ENCODE measurements at regions not wholly inside any gene's neighbourhood (a gene's known extent, or its start where the extent isn't known, plus 50 kb on each side); places are given as distances from the start of the nearest gene placed in this dataset.
"Not testable (repeated sequence)": the region's sequence is repeated elsewhere in the genome, so short reads cannot be mapped to it uniquely, and the experiment has no call there.

GRCh38 chr7:125065001-125065400 lies 135.4 kb upstream of the POT1 start:
- Mint-ChIP-seq H3K36me3 (no peaks in the 10 kb centered on the region), H3K27me3 (ENCODE audit: low read depth in 3 of 3) (no peaks in the 10 kb centered on the region), H3K4me1 (no peaks in the 10 kb centered on the region), H3K27ac (no peak overlapping the region), H3K9me3 (peaks cover 0 to 4% (median 0%) of the 10 kb centered on the region in 7 donors), H3K4me3 (no peak overlapping the region)
- Histone ChIP-seq H3K27me3 (ENCODE audit: control insufficient read depth in 2 of 2, insufficient read depth in 2 of 2, low read length in 2 of 2) (no peaks in the 10 kb centered on the region), H3K36me3 (replicated peaks in 1 of 2; ENCODE audit: control insufficient read depth in 1 of 2, insufficient read depth in 2 of 2, low read length in 2 of 2) (no peaks in the 10 kb centered on the region), H3K4me1 (ENCODE audit: control insufficient read depth in 1 of 2, insufficient read depth in 2 of 2, low read length in 2 of 2) (no peaks in the 10 kb centered on the region), H3K9me3 (replicated peaks in 1 of 2; ENCODE audit: control insufficient read depth in 1 of 2, insufficient read depth in 1 of 2, low read length in 2 of 2) (no peaks in the 10 kb centered on the region), H3K27ac (ENCODE audit: low read depth in 1 of 2, low read length in 2 of 2) (no peak overlapping the region), H3K9ac (ENCODE audit: insufficient read depth, low read length, poor library complexity, severe bottlenecking) (no peak overlapping the region), H4K20me1 (ENCODE audit: insufficient read depth, low read length) (no peaks in the 10 kb centered on the region), H3K79me2 (ENCODE audit: insufficient read depth, low read length) (no peaks in the 10 kb centered on the region), H2AFZ (ENCODE audit: insufficient read depth, low read depth, low read length, poor library complexity, severe bottlenecking) (no peak overlapping the region), H3K4me2 (replicated peaks; ENCODE audit: extremely low read depth, low read length, poor library complexity, severe bottlenecking) (no peak overlapping the region), H3K4me3 (replicated peaks in 1 of 3; ENCODE audit: low read depth in 2 of 3, low read length in 3 of 3) (no peak overlapping the region)
- intact Hi-C loops (cut with micrococcal nuclease) = no loop called here
- no peak for DNase-seq
- no CpG with 5 or more reads among the region's 1 CpG for WGBS (ENCODE audit: insufficient coverage)
- TF ChIP-seq, protein P1, sequence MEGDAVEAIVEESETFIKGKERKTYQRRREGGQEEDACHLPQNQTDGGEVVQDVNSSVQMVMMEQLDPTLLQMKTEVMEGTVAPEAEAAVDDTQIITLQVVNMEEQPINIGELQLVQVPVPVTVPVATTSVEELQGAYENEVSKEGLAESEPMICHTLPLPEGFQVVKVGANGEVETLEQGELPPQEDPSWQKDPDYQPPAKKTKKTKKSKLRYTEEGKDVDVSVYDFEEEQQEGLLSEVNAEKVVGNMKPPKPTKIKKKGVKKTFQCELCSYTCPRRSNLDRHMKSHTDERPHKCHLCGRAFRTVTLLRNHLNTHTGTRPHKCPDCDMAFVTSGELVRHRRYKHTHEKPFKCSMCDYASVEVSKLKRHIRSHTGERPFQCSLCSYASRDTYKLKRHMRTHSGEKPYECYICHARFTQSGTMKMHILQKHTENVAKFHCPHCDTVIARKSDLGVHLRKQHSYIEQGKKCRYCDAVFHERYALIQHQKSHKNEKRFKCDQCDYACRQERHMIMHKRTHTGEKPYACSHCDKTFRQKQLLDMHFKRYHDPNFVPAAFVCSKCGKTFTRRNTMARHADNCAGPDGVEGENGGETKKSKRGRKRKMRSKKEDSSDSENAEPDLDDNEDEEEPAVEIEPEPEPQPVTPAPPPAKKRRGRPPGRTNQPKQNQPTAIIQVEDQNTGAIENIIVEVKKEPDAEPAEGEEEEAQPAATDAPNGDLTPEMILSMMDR (IDR thresholded peaks at IDR 0.05) = no peak

GRCh38 chr7:125061776-125062397 lies 132.3 kb upstream of the POT1 start:
- intact Hi-C loops (cut with micrococcal nuclease) = no loop called here
- H3K27me3 Mint-ChIP-seq (ENCODE audit: low read depth in 3 of 3) = peaks cover 0 to 2% (median 0%) of the 10 kb centered on the region in 3 donors
- TF ChIP-seq, protein P1 (IDR thresholded peaks at IDR 0.05) = no peak
- Histone ChIP-seq H3K4me1 (ENCODE audit: control insufficient read depth in 1 of 2, insufficient read depth in 2 of 2, low read length in 2 of 2) (no peaks in the 10 kb centered on the region), H2AFZ (ENCODE audit: insufficient read depth, low read depth, low read length, poor library complexity, severe bottlenecking) (no peak overlapping the region), H3K4me3 (replicated peaks in 1 of 3; ENCODE audit: low read depth in 2 of 3, low read length in 3 of 3) (no peak overlapping the region), H3K9me3 (replicated peaks in 1 of 2; ENCODE audit: control insufficient read depth in 1 of 2, insufficient read depth in 1 of 2, low read length in 2 of 2) (no peaks in the 10 kb centered on the region), H3K79me2 (ENCODE audit: insufficient read depth, low read length) (no peaks in the 10 kb centered on the region), H3K27me3 (ENCODE audit: control insufficient read depth in 2 of 2, insufficient read depth in 2 of 2, low read length in 2 of 2) (no peaks in the 10 kb centered on the region), H3K9ac (ENCODE audit: insufficient read depth, low read length, poor library complexity, severe bottlenecking) (no peak overlapping the region), H3K36me3 (replicated peaks in 1 of 2; ENCODE audit: control insufficient read depth in 1 of 2, insufficient read depth in 2 of 2, low read length in 2 of 2) (no peaks in the 10 kb centered on the region), H4K20me1 (ENCODE audit: insufficient read depth, low read length) (no peaks in the 10 kb centered on the region), H3K4me2 (replicated peaks; ENCODE audit: extremely low read depth, low read length, poor library complexity, severe bottlenecking) (no peak overlapping the region), H3K27ac (ENCODE audit: low read depth in 1 of 2, low read length in 2 of 2) (no peak overlapping the region)
- no peaks in the 10 kb centered on the region for H3K4me1 Mint-ChIP-seq
- no CpG with 5 or more reads among the region's 2 CpGs for WGBS (ENCODE audit: insufficient coverage)
- DNase-seq = no peak
- no peak overlapping the region for H3K27ac Mint-ChIP-seq
- H3K36me3 Mint-ChIP-seq = no peaks in the 10 kb centered on the region
- no peak overlapping the region for H3K4me3 Mint-ChIP-seq
- H3K9me3 Mint-ChIP-seq = peaks cover 0 to 1% (median 0%) of the 10 kb centered on the region in 7 donors

GRCh38 chr7:125061083-125061745 lies 131.6 kb upstream of the POT1 start:
- H3K9me3 Mint-ChIP-seq; H2AFZ ChIP-seq (ENCODE audit: insufficient read depth, low read depth, low read length, poor library complexity, severe bottlenecking); H3K9me3 ChIP-seq (replicated peaks in 1 of 2; ENCODE audit: control insufficient read depth in 1 of 2, insufficient read depth in 1 of 2, low read length in 2 of 2); H3K9ac ChIP-seq (ENCODE audit: insufficient read depth, low read length, poor library complexity, severe bottlenecking); H3K79me2 ChIP-seq (ENCODE audit: insufficient read depth, low read length); H3K27me3 Mint-ChIP-seq (ENCODE audit: low read depth in 3 of 3); H3K4me1 Mint-ChIP-seq; DNase-seq; H3K4me2 ChIP-seq (replicated peaks; ENCODE audit: extremely low read depth, low read length, poor library complexity, severe bottlenecking); H3K4me1 ChIP-seq (ENCODE audit: control insufficient read depth in 1 of 2, insufficient read depth in 2 of 2, low read length in 2 of 2); H4K20me1 ChIP-seq (ENCODE audit: insufficient read depth, low read length); H3K4me3 Mint-ChIP-seq; H3K27me3 ChIP-seq (ENCODE audit: control insufficient read depth in 2 of 2, insufficient read depth in 2 of 2, low read length in 2 of 2); H3K4me3 ChIP-seq (replicated peaks in 1 of 3; ENCODE audit: low read depth in 2 of 3, low read length in 3 of 3); intact Hi-C loops (cut with micrococcal nuclease); H3K36me3 Mint-ChIP-seq; H3K36me3 ChIP-seq (replicated peaks in 1 of 2; ENCODE audit: control insufficient read depth in 1 of 2, insufficient read depth in 2 of 2, low read length in 2 of 2); H3K27ac ChIP-seq (ENCODE audit: low read depth in 1 of 2, low read length in 2 of 2): not testable (repeated sequence)
- peak overlapping the region in 1 of 7 donors; percentile 9 for H3K27ac Mint-ChIP-seq
- WGBS (ENCODE audit: insufficient coverage) = 90% methylated on average over 2 of the region's 6 CpGs

Measured in CD14-positive monocyte (primary cell).